K562 (cell line): ENCODE measurements at regions not wholly inside any gene's neighbourhood (a gene's known extent, or its start where the extent isn't known, plus 50 kb on each side); places are given as distances from the start of the nearest gene placed in this dataset.

Experiments
- ATAC-seq: fragments of 200-7000 bp; cut with Tn5 transposase; 3 replicates; pipeline ENCODE4 v1.9.1; 2020; ENCODE audit warnings: moderate library complexity
- BruUV-seq: library from RNA; stranded (reverse); fragments of 400-500 nt; replicated peaks from 2 replicates; lab custom pipeline; 2021; lab: Mats Ljungman, UMichigan
- CTCF ChIA-PET: fragments of 300-600 bp; formaldehyde crosslinking; extraction: SDS; loops from one replicate; lab custom pipeline; 2021; ENCODE audit warnings: low intra/inter-chr PET ratio; lab: Yijun Ruan, JAX
- POLR2A ChIA-PET: fragments of 300-600, 350-650 bp; sonication (Branson Sonifier 250); formaldehyde crosslinking; extraction: SDS; loops from one replicate; lab custom pipeline; 2021; ENCODE audit warnings: antibody characterized with exemption, inconsistent platforms; lab: Yijun Ruan, JAX
- DNase-seq, 4 experiments: peaks; one replicate each; pipeline versions ENCODE4 v3.0.0 to v3.0.0-alpha.2; 2011 to 2018; ENCODE audit warnings: low spot score in 3 of 4, mixed read lengths in 3 of 4; ENCODE audit errors: extremely low read depth in 1 of 4
- FAIRE-seq: peaks from 2 replicates; lab custom pipeline; 2011; peaks lifted over from hg19 to GRCh38; lab: Jason Lieb, UNC
- H2AFZ ChIP-seq: 2 replicates; pipeline ENCODE4 v1.6.0; 2011; ENCODE audit warnings: low read depth, low read length, control low read depth, inconsistent platforms
- H3K27ac ChIP-seq: fragments of 200-600 bp; 3 replicates; pipeline ENCODE4 v1.8.0; 2011; ENCODE audit warnings: low read depth, mild to moderate bottlenecking, control low read depth, inconsistent platforms, low read length, moderate library complexity, mixed read lengths; ENCODE audit errors: extremely low read depth
- H3K27me3 ChIP-seq, 2 experiments: fragments of 300-600 bp in 1 of 2; 2 replicates in 1 of 2; 3 replicates in 1 of 2; pipeline versions ENCODE4 v1.6.0 to v1.8.0; 2011; ENCODE audit warnings: inconsistent platforms in 2 of 2, low read length in 2 of 2, mild to moderate bottlenecking in 1 of 2, mixed read lengths in 1 of 2, moderate library complexity in 1 of 2; ENCODE audit not compliant: control insufficient read depth in 2 of 2, insufficient read depth in 2 of 2
- H3K36me3 ChIP-seq: fragments of 300-600 bp; 3 replicates; pipeline ENCODE4 v1.8.0; 2011; ENCODE audit warnings: mild to moderate bottlenecking, low read length, inconsistent platforms; ENCODE audit not compliant: control insufficient read depth, insufficient read depth
- H3K4me1 ChIP-seq, 2 experiments: fragments of 200-600 bp in 1 of 2; replicated peaks in 1 of 2; 2 replicates in 1 of 2; 3 replicates in 1 of 2; pipeline versions ENCODE4 v1.5.1 to v1.8.0; 2011; ENCODE audit warnings: inconsistent platforms in 2 of 2, low read length in 2 of 2, mild to moderate bottlenecking in 1 of 2, mixed read lengths in 1 of 2, moderate library complexity in 1 of 2; ENCODE audit not compliant: control insufficient read depth in 2 of 2, insufficient read depth in 2 of 2
- H3K4me2 ChIP-seq: 2 replicates; pipeline ENCODE4 v1.6.1; 2011; ENCODE audit warnings: low read length, control low read depth, inconsistent platforms, mixed read lengths; ENCODE audit not compliant: insufficient read depth
- H3K4me3 ChIP-seq: fragments of 200-600 bp; sonication (generic), shearing (Covaris generic); 2 replicates; pipeline ENCODE4 v1.5.1; 2016; ENCODE audit warnings: control low read depth, inconsistent platforms
- H3K79me2 ChIP-seq: fragments of 200-600 bp; 3 replicates; pipeline ENCODE4 v1.8.0; 2011; ENCODE audit warnings: low read length, inconsistent platforms; ENCODE audit not compliant: control insufficient read depth, insufficient read depth
- H3K9ac ChIP-seq, 2 experiments: 2 replicates each; pipeline versions ENCODE4 v1.6.0 to v1.6.1; 2011; ENCODE audit warnings: low read depth in 2 of 2, low read length in 2 of 2, control low read depth in 1 of 2, inconsistent platforms in 1 of 2, mild to moderate bottlenecking in 1 of 2, mixed read lengths in 1 of 2; ENCODE audit not compliant: insufficient read depth in 1 of 2
- H3K9me1 ChIP-seq: one replicate; pipeline ENCODE4 v1.6.0; 2011; ENCODE audit warnings: inconsistent platforms, mild to moderate bottlenecking, low read length, moderate library complexity; ENCODE audit not compliant: control insufficient read depth, insufficient read depth
- H3K9me3 ChIP-seq: replicated peaks from 2 replicates; pipeline ENCODE4 v1.5.1; 2011; ENCODE audit warnings: low read depth, low read length, inconsistent platforms; ENCODE audit not compliant: control insufficient read depth, insufficient read depth
- H4K20me1 ChIP-seq: replicated peaks from 2 replicates; pipeline ENCODE4 v1.6.1; 2011; ENCODE audit warnings: low read length, inconsistent platforms, mixed read lengths; ENCODE audit not compliant: control insufficient read depth, insufficient read depth
- HIVEP1 ChIP-seq: fragments of 250-450 bp; sonication (Bioruptor Pico); IDR thresholded peaks from 2 replicates; pipeline ENCODE4 v1.4.0; 2020; ENCODE audit warnings: mild to moderate bottlenecking
- JUND ChIP-seq, 2 experiments: IDR thresholded peaks; 2 replicates in 1 of 2; 3 replicates in 1 of 2; pipeline ENCODE4 v1.6.1; 2011; ENCODE audit warnings: borderline replicate concordance in 2 of 2, low read depth in 2 of 2, low read length in 2 of 2, improper control_type of control experiment in 1 of 2, missing biosample characterization in 1 of 2, missing genetic modification characterization in 1 of 2, missing genetic modification reagents in 1 of 2
- NEUROD1 ChIP-seq: fragments of 150-350 bp; IDR thresholded peaks from 2 replicates; pipeline ENCODE4 v1.6.1; 2014; ENCODE audit warnings: borderline replicate concordance, low read length, low read depth; ENCODE audit not compliant: partially characterized antibody
- NFRKB ChIP-seq: fragments of 450-650 bp; IDR thresholded peaks from 2 replicates; pipeline ENCODE4 v1.6.1; 2016; ENCODE audit warnings: low read depth
- TFAM ChIP-seq: fragments of 250-450 bp; sonication (Bioruptor Pico); conservative IDR thresholded peaks from 2 replicates; pipeline ENCODE4 v1.5.0; 2021; ENCODE audit warnings: mild to moderate bottlenecking, moderate library complexity
- ZFP36 ChIP-seq: fragments of 150-350 bp; IDR thresholded peaks from 2 replicates; pipeline ENCODE4 v1.6.1; 2018; ENCODE audit warnings: low read length, low read depth; ENCODE audit not compliant: partially characterized antibody
- ZNF224 ChIP-seq: sonication (generic); formaldehyde crosslinking; IDR thresholded peaks from 2 replicates; pipeline ENCODE4 v1.8.0; 2022; ENCODE audit warnings: mild to moderate bottlenecking, missing genetic modification reagents
- ZNF76 ChIP-seq: fragments of 250-450 bp; sonication (Bioruptor Pico); IDR thresholded peaks from 2 replicates; pipeline ENCODE4 v1.4.0; 2020; ENCODE audit warnings: mild to moderate bottlenecking, moderate library complexity, borderline replicate concordance
- ZSCAN29 ChIP-seq: fragments of 450-650 bp; IDR thresholded peaks from 2 replicates; pipeline ENCODE4 v1.6.1; 2017
- WGBS: fragments of 100-300 bp; shearing (Covaris generic); methylation state at CpG from one replicate; pipeline ENCODE4 v1.1.6; 2016; ENCODE audit warnings: low coverage, mixed read lengths; ENCODE audit not compliant: insufficient coverage; ENCODE audit errors: missing lambda C conversion rate; 5-methylcytosine and 5-hydroxymethylcytosine counted together
- in situ Hi-C: fragments of 300-500 bp; cut with MboI; formaldehyde crosslinking; loops from 4 replicates; pipeline ENCODE4 v1.15.0; 2018; ENCODE audit warnings: inconsistent platforms, mixed read lengths
- intact Hi-C: fragments of 100-400 bp; cut with micrococcal nuclease; formaldehyde crosslinking; loops from 2 replicates; pipeline ENCODE4 v1.14.2; 2022
- TF ChIP-seq, protein P1 (sequence below): fragments of 250-450 bp; sonication (Bioruptor Pico); IDR thresholded peaks from 2 replicates; pipeline ENCODE4 v1.5.0; 2022; ENCODE audit warnings: mild to moderate bottlenecking
- TF ChIP-seq, protein P2 (sequence below): sonication (generic); formaldehyde crosslinking; IDR thresholded peaks from 2 replicates; pipeline ENCODE4 v1.8.1; 2023; ENCODE audit warnings: mild to moderate bottlenecking, missing genetic modification reagents, moderate library complexity

DNA sequence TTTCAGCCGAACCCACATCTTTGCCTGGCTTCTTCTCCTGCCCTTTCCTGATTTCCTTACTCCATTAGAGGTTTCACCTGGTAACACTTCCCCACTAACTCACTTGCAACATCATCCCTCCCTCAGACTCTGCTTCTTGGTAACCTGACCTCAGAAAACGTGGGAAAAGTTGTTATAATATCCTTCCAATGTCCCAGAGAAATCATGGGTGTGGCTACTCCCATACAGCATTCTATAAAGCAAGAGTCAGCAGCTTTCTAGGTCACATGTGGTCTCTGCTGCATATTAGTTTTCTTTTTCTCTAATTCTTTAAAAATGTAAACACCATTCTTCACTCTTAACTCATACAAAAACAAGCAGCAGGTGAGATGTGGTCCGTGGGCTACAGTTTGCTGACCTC is 283.1 kb upstream of the MAOA start (continued):
- TF ChIP-seq, protein P1, sequence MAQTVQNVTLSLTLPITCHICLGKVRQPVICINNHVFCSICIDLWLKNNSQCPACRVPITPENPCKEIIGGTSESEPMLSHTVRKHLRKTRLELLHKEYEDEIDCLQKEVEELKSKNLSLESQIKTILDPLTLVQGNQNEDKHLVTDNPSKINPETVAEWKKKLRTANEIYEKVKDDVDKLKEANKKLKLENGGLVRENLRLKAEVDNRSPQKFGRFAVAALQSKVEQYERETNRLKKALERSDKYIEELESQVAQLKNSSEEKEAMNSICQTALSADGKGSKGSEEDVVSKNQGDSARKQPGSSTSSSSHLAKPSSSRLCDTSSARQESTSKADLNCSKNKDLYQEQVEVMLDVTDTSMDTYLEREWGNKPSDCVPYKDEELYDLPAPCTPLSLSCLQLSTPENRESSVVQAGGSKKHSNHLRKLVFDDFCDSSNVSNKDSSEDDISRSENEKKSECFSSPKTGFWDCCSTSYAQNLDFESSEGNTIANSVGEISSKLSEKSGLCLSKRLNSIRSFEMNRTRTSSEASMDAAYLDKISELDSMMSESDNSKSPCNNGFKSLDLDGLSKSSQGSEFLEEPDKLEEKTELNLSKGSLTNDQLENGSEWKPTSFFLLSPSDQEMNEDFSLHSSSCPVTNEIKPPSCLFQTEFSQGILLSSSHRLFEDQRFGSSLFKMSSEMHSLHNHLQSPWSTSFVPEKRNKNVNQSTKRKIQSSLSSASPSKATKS (CRISPR knock-in tag) = no peak
- TF ChIP-seq ZFP36 (no peak), NFRKB (no peak)

DNA sequence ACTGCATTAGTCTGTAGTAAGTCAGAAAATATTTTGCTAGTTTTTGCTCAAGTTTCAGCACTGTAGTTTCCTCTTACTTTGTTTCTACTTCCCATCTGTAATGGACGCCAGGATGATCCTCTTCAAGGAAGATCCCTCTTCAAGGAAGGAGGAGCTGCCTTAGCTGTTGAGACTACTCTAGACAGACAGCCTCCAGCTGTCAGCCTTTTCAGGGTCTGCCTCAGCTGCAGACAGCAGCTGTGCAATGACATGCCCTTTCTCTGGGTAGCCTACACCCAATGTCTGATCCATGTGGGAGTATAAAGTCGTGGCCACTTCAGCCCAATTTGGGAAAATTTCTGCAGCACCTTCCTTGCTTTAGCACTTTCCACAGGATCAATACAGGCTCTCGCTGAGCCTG is 281.0 kb upstream of the MAOA start:
- no peak overlapping the region for H3K4me3 ChIP-seq
- intact Hi-C loops = no loop called here
- TF ChIP-seq NEUROD1 (no peak), ZSCAN29 (no peak), TFAM (CRISPR knock-in tag) (no peak), ZNF76 (CRISPR knock-in tag) (no peak), ZNF224 (no peak), HIVEP1 (CRISPR knock-in tag) (no peak), JUND (IDR thresholded peaks at IDR 0.05; ENCODE audit: borderline replicate concordance, low read depth, low read length) (no peak), JUND (tag; IDR thresholded peaks at IDR 0.05; ENCODE audit: borderline replicate concordance, low read depth, low read length) (no peak)
- TF ChIP-seq, protein P2, sequence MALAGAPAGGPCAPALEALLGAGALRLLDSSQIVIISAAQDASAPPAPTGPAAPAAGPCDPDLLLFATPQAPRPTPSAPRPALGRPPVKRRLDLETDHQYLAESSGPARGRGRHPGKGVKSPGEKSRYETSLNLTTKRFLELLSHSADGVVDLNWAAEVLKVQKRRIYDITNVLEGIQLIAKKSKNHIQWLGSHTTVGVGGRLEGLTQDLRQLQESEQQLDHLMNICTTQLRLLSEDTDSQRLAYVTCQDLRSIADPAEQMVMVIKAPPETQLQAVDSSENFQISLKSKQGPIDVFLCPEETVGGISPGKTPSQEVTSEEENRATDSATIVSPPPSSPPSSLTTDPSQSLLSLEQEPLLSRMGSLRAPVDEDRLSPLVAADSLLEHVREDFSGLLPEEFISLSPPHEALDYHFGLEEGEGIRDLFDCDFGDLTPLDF = no peak
- DNase-seq = no peak
- H3K4me2 ChIP-seq = no peak overlapping the region
- WGBS = 0% methylated on average over 2 of the region's 3 CpGs
- FAIRE-seq = no peak
- H3K9me1 ChIP-seq = no peaks in the 10 kb centered on the region
- no peak overlapping the region for H2AFZ ChIP-seq
- BruUV-seq = no TSS peak
- ChIA-PET POLR2A (no interaction called here), CTCF (no interaction called here)
- no peaks in the 10 kb centered on the region for H3K36me3 ChIP-seq
- H3K79me2 ChIP-seq = no peaks in the 10 kb centered on the region
- no peaks in the 10 kb centered on the region for H3K4me1 ChIP-seq
- no peak overlapping the region for H3K9ac ChIP-seq
- in situ Hi-C loops = no loop called here
- no peak overlapping the region for H3K27ac ChIP-seq
- H3K9me3 ChIP-seq = no peaks in the 10 kb centered on the region
- H3K27me3 ChIP-seq = no peaks in the 10 kb centered on the region
- H4K20me1 ChIP-seq = no peaks in the 10 kb centered on the region
- no peak for ATAC-seq
